GM18868 (cell line): ENCODE measurements at regions not wholly inside any gene's neighbourhood (a gene's known extent, or its start where the extent isn't known, plus 50 kb on each side); places are given as distances from the start of the nearest gene placed in this dataset.

Experiments used
- ATAC-seq: cut with Tn5 transposase; IDR thresholded peaks from one replicate; pipeline ENCODE4 v1.9.1; 2021; ENCODE audit warnings: mild to moderate bottlenecking, moderate library complexity; ENCODE audit not compliant: unreplicated experiment

DNA sequence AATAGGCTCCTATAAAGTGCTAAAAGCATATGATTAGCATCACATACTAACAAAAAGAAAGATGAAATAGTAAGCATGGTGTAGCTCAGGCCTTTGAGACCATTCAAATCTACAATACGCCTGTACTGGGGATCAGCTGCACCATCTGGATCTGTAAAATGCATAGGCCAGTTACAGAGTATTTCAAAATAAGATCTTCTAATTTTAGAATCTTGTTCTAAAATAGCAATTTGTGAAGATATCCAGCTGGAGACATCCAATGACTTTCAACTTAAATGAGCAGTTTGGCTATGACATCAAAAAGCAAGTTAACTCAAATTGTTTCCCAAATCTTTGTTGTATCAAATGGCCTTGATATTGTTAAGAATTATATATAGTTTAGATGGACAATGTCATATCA lies 386.3 kb downstream of the MRPS30 start:
- ATAC-seq = no peak
